Suppressor macrophage treated with lipopolysaccharide for 1 hour (primary cell): ENCODE measurements at regions not wholly inside any gene's neighbourhood (a gene's known extent, or its start where the extent isn't known, plus 50 kb on each side); places are given as distances from the start of the nearest gene placed in this dataset.

Experiments
- DNase-seq, 3 donors: peaks; one replicate each; pipeline ENCODE4 v3.0.0-alpha.2; 2020 to 2022

DNA sequence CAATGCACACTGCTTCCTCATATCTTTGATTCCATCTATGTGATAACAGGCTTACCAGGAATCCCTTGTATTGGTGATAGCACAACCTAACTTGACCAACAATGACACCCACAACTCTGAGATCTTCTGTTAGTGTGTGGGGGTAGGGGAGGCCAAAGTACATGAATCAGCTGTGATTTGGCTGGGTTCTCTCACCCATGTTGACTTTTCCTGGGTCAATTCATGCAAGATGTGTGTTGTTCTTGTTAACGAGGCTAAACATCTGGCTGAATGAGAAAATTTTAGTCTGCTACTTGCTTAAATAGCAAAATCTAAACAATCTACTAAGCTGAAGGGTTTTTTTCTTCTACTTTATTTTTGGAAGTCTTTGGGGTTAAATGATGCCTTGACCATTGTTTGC lies 341.2 kb upstream of the SLC14A2 start:
- DNase-seq: no peak

DNA sequence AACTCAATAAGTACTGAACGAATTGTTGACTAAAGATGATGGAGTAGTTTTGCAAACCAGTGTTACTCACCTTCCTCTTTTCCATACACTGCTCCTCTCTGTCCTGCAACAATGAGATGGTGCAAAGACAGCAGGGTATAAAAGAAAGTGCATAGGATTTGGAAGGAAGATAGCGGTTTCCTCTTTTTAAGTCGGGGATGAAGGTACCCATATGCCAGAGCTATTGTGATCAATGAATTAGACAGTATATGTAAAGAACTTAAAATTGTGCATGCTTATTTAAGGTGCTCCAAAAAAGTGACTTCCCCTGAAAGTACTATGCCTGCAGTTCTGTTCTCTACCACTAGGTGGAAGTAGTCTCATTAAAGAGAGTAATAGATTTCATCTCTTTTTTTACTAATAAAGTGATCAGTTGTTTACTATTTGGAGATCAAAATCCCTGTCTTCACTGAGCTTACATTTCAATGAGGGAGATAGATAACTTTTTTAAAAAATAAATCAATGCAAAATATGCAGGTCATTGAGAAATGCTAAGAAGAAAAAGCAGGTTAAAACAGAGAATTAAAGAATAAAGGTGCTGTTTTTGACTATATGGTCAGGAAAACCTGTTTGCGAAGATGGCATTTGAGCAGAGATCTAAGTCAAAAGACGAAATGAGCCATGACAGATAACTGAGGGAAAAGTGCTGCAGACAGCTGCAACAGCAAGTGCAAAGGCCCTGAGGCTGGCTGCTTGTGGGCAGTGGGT lies 339.7 kb upstream of the SLC14A2 start:
- DNase-seq: peak; percentile 72 to 78 (median 73)

DNA sequence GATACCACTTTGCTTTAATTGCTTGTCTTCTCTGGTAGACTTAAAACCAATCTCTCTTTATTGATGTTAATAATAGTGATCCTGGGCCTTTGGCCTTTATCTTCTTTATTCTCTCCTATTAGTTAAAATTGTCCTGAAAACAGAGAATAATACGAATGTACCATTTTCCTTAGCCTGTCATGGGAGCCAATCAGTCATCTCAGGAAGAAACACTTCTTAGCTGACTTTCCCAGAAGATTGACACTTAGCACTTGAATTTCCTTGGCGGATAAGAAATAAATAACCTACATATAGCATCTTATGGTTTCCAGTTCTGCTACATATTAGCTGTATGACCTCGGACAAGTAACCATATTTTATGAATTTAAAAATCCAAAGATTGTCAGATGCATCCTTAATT lies 338.4 kb upstream of the SLC14A2 start:
- DNase-seq: no peak

DNA sequence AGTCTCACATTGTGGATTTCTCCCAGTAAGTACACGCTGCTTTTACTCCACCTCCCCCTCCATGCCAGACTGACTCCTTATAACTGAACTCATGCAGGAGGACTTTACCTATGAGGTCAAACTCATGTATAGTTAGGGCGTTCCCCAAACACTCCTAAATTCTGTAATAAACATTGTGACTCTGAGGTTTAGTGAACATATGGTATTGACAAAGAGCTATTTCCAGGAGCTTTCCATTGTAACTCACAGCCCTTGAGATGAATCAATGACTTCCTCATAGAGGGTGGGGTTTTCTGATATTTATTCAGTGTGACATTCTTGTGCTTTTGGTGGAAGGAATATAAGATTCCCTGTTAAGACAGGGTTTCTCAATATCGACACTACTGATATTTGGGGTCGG lies 337.4 kb upstream of the SLC14A2 start:
- peak; percentile 55 to 79 (median 68) for DNase-seq

DNA sequence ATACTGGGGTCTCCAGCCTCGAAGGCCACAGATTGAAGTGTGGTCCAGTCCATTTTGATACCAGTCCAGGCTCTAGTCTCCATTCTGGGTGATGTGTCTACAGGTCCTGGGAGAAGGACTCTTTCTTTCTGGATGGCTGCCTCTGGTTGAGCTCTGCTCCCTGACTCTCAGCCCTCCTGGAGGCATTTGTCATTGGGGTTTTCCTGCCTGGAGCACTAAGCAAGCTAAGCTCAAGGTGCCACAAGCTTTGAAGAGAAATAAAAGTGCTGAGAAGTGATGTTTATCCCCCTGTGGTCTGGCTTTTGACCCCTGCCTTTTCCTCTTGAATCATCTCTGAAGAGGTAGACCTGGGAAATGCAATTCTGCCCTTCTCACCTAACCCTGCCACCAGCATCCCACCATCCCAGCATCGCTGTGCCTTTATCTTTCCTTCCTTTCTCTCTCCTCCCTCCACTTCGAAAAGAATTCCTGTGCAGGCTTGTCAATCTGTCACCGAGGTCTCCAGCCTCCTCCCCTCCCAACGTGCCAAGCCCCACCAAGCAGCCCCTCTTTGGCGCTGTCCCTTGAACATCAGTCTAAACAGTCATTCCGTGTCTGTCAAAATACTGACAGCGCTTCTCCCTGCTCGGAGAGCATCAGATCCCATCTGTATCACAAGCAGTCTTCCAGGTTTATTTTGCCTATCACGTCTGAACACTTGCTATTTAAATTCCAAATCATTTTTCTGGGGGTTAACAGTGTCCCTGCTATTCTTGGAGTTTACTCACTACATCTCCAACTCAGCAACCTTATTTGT lies 334.6 kb upstream of the SLC14A2 start:
- no peak for DNase-seq

DNA sequence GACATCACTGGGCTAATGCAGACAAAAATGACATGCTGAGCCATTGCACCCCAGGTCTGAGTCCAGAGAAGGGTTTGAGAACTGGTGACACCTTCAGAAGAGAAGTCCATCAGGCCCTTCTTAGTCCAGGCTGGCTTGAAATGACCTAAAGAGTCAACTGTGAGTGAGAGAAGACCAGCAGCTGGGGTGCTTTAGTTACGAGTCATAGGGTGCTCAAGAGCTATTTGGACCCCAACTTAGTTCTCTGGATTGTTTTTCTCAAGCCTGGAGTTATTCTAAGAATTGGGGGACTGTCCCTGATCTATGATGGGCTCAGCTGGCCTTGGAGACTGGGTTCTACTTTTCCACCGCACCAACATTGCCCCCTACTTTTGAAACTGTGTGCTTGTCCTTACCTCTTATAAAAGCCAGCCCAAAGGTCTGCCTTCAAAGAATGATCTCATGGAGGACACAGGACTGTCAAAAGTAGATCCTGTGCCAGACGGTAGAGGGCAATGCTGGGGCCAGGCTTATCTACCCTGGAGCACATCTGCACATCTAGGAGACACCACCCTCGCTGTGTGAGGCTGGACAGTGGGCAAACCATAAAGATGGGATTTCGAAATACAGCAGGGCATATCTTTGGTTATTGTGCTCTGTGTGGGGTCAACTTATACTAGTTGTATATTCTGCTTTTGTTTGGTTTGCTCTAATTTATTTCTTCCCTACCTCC lies 333.0 kb upstream of the SLC14A2 start:
- DNase-seq: peak in 2 of 3 donors; percentile 23 to 34

DNA sequence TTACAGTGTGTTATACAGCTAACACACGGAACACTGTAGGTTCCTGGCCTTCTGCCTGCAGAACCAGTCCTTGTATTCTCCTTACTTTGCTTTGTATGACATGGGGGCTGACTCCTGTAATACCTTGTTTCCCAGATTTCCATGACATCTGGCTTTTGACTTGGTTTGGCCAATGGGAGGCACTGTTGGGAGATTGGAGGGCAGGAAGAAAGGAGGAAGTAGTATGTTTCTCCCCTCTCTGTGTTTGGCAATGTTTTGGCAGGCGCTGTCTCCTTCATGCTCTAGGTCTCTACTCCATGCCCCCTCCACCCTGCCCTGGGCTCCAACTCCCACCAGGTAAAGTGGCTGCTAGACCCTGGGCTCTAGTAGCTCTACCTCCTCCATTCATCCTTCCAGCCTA lies 331.1 kb upstream of the SLC14A2 start:
- peak in 1 of 3 donors; percentile 21 for DNase-seq

DNA sequence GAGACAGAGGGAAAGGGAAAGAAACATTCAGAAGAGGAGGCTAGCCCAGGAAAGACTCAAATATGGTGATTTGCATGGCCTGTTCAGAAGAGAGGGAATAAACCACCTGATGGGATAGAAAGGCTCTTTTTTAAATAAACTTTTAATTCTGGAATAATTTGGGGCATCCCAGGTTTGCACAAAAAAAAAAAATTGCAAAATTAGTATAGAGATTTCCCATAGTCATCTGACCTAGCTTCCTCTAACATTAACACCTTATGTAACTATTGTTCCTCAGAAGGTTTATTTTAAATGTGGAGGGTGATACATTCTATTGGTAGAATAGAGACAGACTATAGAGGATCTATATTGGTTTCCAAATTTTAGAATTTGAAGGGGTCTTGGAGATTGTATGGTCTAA lies 330.4 kb upstream of the SLC14A2 start:
- peak; percentile 34 to 46 (median 38) for DNase-seq

DNA sequence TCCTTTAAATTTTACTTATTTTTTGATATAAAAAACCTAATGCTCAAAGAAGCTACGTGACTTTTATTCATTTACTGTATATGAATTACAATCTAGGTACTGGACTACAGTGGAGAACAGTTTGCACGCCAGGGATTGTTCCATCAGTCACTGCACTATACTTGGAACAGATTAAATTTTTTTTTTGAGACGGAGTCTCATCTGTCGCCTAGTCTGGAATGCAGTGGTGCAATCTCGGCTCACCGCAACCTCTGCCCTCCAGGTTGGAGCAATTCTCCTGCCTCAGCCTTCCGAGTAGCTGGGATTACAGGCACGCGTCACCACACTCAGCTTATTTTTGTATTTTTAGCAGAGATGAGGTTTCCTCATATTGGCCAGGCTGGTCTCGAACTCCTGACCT lies 330.0 kb upstream of the SLC14A2 start:
- DNase-seq: no peak

DNA sequence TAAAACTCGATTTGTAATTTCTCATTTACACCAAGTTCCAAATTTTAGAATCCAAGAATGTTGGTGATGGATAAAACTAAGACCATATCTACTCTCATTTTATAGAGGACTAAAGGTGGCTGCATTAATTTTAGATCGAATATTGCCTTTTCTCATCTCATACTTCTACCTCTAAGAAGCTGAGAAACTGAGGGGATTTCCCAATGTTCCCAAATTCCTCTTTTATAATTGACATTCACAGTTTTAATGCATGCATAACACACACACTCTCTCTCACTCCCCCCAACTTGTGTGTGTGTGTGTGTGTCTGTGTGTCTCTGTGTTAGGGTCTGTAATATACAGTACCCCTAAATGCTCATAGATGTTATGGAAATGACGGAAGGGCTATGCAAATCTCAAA lies 328.8 kb upstream of the SLC14A2 start:
- peak; percentile 22 to 51 (median 38) for DNase-seq

DNA sequence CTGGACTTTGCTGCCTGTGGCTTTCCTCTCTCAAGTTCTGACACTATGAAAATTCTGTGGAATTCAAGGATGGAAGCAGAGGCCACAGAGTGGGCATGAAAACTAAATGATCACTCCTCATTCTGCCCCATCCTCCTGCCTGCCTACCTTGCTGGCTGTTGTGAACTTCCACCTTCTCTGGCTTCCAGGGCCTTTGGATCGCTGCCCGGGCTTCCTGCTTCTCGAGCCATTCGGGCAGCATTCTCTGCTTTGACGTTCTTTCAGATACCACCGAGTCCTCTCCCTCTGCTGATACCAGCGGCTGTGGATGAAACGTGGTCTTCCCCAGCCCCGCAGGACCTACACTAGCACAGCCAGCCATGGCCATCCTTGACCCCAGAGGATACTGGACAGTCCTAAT lies 327.7 kb upstream of the SLC14A2 start:
- DNase-seq: no peak

DNA sequence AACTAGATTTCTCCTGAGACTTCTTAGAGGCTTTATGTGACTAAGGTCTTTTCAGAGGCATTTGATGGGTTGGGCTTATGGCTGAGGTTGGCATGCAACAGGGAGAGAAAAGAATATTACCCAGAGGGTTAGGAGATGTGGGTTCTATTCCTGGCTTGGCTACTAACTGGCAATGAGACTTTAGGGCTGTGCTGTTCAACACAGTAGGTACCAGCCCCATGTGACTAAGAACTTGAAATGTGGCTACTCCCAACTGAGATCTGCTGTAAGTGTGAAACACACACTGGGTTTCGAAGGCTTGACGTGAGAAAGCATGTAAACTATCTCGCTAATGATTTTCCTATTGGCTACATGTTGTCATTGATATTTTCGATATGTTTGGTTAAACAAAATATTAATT lies 324.9 kb upstream of the SLC14A2 start:
- DNase-seq: no peak

DNA sequence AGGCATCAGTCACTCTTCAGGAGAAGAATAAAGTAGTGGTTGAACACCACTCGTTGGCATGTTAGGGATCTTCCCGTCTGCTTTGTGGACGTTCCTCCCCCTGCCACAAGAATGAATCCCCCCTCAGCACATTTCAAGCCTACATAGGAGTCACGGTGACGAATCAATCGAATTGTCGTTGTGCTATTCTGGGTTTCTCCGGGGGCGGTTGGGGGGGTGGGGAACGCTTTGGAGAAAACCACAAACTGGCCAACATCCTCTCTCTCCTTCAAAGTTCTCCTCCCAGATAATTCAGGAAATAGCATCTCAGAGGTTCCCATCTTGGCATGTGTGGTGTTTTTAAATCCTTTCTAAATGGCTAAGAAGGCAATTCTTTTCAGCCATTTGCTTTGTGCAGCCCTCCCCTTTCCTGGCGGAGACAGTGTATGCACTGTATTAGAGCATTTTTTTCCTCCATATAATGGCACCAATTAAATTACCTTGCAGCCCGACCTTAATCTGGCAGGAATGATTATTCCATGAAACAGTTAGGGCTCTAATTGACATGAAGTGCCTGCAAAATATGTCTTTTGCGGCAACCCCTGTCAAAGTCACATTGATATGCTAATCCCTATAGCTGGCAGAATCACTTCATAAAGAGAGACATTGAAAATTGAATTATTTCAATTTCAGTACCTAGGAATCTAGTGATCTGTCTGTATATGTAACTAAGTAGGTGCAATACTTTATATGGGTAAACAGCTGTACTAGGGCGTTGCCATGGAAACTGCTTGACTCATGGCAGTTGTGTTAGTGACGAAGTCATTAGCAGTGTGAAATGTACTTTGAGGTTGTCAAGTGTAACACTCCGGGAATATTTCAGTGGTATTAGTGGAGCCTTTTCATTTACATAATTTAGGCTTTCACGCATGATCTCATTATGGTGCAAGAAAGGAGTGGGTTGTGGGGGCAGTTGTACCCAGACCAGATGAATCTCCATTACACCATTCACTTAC lies 323.4 kb upstream of the SLC14A2 start:
- peak; percentile 89 to 96 (median 93) for DNase-seq

DNA sequence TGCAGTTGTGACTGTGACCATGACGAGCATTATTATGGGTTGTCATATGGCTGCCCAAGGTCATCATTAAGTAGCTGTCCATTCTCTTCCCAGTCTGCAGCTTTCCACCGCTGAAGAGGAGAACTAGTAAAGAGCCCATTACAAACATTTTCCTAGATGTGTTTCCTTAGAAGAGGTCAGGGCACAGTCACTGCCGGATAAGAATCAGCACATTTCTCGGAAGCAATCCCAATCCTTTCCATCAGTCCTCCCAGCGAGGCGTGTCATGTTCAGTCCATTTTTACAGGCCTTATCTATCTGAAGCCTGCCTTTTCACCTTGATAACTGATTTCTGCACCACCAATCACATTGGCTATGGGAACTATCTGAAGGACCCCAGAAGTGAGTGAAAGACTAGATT lies 319.9 kb upstream of the SLC14A2 start:
- no peak for DNase-seq

DNA sequence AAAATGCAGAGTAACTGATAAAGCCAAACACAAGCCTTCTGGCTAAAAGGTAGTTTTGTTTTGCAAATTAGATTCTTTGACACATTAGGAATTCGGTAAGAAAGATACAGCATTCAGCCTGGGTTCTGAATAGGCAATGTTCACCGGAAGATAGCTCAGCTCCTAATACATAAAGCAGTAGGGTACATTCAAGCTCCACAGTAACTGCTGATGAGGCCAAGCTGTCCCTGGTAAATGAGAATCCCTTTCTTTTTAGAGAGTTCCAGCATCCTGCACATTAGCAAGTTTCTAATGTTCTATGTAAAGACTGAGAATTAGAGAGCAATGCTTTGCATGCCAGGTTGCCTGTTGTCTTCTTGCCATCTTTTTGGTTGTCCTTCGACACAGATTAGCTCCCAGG lies 316.3 kb upstream of the SLC14A2 start:
- no peak for DNase-seq

DNA sequence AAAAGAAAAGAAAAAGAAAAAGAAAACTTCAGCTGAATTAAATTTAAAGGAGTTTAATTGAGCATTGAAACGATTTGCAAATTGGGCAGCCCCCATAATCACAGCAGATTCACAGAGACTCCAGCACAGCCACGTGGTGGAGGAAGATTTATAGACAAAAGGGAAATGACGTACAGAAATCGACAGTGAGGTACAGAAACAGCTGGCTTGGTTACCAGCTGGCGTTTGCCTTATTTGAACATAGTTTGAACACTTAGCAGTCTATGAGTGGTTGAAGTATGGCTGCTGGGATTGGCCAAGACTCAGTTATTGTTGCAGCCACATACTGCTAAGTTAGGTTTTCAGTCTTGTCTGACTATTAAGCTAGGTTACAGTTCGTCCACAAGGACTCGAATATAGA lies 312.2 kb upstream of the SLC14A2 start:
- no peak for DNase-seq

DNA sequence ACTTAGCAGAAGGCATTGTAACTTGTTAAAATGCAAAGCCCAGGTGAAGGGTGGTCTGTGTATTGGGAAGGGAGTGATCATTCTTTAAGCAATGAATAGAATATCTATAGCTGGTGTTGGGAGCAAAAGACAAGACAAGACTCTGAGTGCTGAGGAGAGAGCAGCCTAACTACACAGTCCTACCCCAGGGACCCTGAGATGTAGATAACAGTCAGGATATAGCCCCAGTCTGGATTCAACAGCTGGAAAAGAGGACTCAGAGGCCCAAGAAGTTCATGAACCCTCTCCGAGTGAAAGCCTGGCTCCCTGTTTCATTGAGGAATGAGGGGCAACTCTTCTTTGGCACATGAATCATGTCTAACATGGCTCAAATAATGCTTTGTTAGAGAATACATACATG lies 310.7 kb upstream of the SLC14A2 start:
- no peak for DNase-seq

DNA sequence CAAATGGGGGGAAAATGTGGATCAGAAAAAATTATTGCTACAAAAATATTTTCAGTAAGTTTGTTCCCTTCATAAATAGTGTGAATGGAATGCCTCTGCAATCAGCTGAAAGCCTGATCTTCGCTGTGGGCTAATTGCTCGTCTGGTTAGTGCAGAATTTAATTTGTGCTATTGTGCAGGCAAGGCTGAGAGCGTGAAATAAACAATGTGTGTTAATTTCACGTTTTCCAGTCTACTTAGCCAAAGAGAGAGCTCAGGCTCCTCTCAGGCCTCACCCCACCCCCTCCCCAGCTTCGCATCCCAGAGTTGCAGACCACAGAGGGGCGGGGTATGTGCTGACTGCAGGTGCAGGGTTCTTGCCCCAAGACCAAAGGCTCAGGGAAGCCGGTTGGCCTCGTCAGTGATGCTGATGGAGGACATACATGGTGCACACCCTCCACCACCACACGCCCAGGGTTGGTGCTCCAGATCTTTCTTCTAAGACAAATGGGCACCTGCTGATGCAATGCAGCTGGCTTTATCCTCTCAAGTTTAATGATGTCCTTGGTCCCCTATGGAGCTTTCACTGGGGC lies 302.6 kb upstream of the SLC14A2 start:
- no peak for DNase-seq

DNA sequence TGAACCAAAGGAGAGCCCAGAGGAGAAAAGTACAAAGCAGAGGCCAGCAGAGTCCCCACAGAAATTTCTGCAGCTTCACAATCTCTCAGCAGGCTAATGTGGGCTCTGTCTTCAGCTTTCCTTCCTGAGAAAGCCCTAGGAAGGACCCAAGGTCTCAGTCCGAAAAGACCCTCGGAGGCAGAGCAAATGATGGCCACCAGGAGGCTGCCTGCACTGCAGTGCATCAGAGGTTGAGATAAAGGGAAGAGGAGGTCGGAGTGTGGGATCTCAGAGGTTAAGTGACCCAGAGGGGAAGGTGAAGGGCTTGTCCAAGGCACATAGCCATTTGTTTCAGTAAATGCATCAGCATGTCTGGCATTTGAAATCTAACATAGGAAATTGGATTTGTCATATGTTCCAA lies 299.1 kb upstream of the SLC14A2 start:
- no peak for DNase-seq

DNA sequence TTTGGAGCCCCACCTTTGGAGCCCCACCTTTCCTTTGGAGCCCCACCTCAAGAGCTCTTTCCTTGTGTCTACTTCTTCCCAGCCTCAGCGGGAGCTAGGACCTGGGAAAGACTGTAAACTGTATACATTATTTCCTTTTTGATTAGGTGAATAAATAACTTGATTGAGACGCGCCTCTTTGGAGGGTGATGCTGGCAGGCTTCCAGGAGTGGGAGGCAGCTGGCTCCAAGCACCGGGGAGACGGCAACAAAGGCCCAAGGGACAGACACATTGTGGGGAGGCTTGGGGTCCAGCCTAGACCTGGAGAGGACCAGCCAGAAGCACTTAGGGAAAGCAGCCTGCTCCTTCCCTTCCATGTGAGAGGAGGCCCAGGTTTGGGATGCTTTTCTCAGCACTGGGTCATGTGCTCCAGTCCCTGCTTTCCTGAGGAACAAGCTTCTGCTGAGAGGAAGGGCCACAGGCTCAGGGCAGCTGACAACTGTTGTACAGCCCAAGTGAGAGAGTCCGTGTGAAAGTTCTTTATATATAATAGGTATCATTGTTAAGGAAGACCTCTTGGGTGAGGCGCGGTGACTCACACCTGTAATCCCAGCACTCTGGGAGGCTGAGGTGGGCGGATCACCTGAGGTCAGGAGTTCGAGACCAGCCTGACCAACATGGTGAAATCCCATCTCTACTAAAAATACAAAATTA lies 297.2 kb upstream of the SLC14A2 start:
- DNase-seq: no peak

DNA sequence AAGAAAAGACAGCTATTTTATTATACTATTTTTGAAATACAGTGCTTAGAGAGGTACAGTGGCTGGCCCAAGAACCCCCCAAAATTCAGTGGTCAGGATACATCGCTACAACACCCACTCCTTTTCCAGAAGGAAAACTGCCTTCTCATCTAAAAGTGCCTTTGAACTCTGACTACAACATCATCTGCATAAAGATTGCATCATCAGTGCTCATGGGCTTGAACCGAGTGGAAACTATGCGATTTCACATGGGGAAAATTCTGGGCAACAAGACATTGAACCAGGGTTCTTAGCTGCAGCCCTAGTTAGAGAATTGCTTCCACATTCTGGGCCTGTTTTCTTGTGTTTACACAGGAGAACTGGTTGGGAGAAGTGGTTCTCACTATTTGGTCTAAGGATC lies 294.6 kb upstream of the SLC14A2 start:
- DNase-seq: peak; percentile 65 to 72 (median 70)
